ENCODE measurements at regions not wholly inside any gene's neighbourhood (a gene's known extent, or its start where the extent isn't known, plus 50 kb on each side); places are given as distances from the start of the nearest gene placed in this dataset.
A peak's percentile ranks its signal among the peaks of the same experiment; 100 is the strongest.

DNA sequence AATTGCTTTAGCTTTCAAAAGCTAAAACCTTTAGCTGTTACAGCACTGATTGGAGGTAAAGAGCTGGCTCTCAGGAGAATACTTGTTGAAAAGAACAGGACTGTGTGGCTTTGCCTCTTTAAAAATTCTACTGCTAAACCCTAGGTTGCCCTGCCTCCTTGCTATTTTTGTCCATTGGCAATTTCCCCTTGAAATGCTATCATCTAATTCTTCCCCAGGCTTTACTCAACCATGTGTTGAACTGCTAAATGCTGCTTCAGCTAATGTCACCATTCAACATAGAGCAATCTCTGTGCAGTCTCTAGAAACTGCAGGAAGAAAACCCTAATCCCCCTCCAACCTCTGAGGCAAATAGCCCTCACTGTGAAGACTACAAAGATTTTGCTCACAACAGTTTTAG is 203.7 kb upstream of the ARX start:
- DNase-seq (ENCODE audit: low read depth): no peak

DNA sequence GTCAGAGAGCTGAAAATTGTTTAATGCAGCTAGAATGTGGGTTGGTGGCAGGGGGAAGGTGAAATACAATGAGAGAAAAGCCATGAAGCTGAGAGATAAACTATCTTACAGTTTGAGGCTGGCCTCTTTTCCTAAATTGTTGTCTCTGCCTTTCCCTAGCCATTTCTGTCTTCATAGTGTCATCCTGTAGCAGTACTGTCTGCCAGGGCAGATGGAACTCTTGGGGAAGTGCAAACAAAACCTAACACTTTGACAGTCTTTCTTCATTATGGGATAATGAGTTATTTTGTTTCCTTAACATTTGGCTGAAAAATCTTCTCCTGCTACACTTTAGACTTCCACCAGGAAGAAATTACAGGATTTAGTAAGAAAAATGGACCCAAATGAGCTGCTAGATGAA is 197.8 kb upstream of the ARX start:
- DNase-seq (ENCODE audit: low read depth): no peak

DNA sequence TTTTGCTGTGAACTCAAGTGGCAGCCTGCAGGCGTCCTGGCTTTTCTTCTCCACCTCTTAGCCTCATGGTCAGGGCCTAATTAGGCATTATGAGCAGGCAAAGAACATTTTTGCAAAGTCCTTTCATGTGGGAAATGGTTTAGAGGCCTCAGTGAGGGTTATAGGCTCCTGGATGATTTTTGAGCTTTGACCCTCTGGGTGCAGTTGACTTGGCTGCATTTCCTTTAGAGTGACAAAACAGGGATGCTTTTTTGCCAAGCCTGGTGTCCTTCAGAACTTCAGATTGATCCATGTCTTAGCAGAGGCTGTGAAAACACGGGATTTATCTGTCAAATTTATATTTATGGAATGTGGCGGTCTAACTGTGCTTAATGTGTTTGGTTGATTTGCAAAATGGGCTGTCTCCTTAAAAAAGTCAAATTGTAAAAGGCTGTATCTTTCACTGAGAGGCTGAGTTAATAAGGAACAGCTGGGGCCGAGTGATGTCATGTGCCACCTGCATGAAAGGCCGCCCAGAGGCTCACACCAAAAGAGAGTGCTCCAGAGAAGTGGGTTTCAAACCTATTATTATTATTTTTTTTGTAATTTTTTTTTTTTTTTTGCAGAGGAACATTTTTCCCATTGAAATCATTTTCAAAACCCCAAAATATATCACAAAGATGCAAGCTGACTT is 192.2 kb upstream of the ARX start:
- DNase-seq (ENCODE audit: low read depth): no peak

DNA sequence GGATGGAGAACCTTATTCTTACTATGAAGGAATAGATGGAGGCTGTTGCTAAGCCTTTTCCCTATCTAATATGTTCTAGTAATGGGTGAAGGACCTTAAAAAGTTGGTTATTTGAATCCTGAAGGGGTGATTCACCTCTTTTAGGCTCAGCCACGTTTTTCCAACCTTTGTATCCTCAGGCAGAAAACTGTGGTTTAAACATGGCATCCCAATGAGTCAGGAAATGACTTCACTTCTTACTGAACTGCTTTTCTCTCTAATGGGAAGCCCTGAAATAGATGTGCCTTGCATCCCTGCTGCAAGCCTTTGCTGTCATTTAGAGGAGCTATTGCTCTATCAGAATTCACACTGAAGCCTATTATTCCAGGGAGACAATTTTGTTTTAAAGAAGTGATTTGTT is 191.0 kb upstream of the ARX start:
- peak; percentile 5 for DNase-seq (ENCODE audit: low read depth)

DNA sequence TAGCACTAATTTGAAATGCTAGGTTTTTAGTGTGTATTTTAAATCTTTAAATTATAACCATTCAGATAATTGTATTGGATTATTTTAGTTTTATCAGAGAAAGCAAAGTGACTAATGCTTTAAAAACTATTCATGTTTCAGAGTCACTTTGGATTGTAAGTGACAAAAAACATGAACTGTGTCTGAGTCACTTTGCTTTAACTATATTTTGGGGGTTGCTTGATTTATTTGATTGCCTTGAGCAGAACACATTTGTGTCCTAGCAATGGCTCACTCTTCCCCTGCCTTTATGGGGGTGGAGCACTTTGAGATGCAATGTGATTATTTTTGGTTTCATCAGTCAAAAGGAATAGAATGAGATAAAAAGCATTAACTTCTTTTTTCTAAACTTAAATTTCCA is 188.4 kb upstream of the ARX start:
- DNase-seq (ENCODE audit: low read depth): no peak

DNA sequence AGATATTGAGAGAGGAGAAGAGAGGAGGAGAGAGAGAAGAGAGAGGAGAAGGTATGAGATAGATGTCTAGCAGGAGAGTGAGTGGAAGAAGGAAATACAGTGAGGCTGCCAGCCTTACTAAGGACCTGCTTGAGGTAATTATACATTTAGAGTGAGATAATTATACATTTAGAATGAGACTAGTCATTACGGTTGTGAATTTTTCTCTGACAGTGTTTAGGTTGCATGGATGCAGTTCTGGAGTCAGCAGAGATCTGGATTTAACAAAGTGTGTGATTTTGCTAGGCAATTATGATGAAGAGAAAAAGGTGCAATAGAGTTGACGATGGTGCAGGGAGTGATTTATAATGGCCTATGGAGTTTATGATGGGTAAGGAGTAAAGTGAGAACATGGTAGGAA is 187.1 kb upstream of the ARX start:
- DNase-seq (ENCODE audit: low read depth): no peak

DNA sequence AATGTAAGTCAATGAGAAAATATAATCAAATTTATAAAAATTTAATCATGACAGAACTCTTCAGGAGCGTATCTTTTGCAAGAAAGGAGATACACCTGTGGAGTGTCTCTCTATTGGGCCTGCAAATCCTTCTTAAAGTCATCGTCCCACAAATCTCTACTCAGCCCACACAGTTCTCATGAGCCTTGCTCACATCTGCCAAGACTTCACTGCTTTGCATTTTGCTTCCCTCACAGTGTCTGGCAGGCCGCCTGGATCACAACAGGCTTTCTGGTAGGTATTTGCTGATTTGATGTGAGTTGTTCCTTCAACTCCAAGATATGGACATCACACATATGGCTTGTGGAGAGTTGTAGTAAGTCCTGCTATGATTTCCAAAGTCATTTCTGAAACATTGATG is 183.1 kb upstream of the ARX start:
- no peak for DNase-seq (ENCODE audit: low read depth)

DNA sequence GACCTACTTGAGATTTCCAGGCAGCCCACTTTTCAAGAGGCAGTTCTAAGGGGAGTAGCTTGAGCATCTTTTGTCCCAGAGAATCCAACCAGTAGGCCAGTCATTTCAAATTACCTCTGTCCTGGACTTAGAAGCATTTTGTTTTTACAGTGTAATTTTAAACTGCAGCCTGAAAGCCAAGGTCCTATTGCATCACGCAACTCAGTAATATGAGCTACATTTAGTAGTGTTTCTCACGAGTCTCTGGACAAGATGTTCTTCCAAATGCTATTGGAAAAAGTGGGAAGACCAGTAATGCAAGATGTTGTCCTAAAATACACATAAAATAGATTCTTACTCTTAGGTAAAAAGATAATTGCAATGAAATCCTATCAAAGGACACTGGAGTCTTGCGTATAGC is 182.5 kb upstream of the ARX start:
- DNase-seq (ENCODE audit: low read depth): no peak

DNA sequence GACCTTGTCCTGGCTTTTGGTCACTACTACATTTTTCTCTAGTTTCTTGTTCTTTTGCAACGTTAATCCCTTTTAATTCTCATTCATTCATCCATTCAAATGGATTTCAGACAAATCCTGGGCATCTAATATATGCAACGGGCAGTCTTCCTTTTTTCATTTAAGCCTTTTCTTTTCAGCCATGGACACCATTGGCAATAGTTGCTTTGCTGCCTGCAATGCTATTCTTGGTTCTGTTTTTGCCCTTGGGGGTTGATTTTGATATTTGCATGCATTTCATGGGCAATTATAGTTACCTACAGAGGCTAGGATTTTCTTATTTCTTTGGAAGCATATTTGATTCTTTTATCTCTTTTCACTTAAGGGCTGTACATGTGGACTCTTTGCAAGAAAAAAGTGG is 180.5 kb upstream of the ARX start:
- DNase-seq (ENCODE audit: low read depth): no peak

DNA sequence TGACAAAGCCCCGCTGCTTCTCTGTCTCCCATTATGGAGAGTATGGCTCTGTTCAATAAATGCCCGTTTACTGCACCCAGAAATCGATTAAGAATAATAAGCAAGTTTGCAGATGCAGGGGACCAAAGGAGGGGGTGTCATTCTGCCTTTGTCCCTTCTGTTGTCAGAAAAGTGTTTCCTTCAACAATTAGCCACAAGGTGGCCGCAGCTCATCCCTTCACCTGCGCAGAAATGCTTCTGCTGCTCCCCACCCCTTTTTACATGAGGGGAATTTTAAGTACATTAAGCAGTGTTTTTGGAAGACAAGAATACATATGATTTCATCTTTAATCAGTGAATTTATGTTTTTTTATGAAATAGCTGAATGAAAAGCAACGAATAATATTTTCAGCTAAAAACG is 175.6 kb upstream of the ARX start:
- no peak for DNase-seq (ENCODE audit: low read depth)

DNA sequence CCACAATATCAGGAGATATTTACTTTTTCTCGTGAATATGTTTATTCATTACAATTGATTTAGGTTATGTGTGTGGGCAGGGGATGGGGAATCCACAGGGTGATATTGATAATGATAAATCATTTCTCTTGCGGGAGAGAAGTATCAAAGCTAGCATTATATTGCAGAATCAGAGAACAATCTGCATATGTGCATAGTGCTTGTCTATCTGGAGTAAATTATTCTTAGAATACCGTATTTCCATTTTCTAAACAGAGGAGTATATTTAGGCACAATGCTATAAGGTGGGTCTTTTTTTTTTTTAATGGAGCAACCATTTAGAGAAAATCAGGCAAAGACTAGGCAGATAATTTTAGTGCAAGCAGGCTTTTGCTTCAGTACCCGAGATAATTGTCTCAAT is 166.0 kb upstream of the ARX start:
- no peak for DNase-seq (ENCODE audit: low read depth)

DNA sequence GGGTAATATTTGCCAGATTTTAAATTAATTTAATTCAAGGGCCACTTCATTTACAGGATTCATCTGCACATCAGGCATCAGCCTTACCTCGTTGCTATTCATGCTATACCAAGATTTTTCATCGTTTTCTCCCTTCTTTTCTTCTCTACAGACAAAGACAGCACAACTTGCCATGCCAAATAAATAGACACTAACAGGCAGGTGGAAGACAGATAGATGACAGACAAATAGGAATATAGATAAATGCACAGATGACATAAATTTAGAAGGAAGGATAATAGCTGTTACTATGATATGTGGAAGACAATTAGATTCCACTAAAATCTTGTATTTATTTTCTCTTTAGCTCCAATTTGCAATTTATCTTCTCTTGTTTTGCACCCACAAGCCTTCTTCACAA is 164.5 kb upstream of the ARX start:
- no peak for DNase-seq (ENCODE audit: low read depth)

DNA sequence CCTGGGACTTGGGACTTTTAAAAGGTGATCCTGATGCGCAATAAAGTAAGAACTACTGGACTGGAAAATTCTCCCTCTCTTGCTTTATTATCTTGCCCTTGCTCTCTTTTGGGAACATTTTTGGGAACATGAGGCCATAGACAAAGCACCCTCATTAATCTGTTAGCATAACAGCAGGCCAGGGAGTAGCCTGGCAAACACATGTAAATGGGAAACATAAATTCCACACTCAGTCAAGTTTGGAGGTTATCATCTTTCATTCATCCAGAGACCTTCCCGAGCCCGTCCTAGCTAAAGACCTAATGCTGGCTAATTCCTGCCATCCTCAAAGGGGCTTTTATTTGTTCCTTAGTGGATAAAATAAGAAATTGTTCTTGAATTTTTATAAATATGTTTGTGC is 162.8 kb upstream of the ARX start:
- no peak for DNase-seq (ENCODE audit: low read depth)

DNA sequence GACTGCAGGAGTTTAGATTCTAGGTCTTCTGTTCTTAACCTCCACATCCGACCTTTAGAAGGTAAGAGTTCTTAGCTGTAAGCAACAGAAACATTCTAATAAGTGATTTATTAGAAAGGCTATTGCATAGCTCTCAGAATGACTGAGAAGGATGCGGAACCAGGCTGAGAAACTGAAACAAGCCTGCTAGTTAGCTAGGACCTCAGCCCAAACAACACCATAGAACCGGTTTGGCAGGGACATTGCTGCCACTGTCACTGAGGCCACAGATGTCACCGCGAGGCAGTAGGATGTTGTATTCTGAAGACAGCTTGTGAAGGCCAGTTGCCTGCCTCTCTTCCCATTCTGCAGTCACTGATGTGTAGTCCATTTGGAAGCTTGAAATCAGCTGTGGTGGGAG is 160.0 kb upstream of the ARX start:
- DNase-seq (ENCODE audit: low read depth): no peak

DNA sequence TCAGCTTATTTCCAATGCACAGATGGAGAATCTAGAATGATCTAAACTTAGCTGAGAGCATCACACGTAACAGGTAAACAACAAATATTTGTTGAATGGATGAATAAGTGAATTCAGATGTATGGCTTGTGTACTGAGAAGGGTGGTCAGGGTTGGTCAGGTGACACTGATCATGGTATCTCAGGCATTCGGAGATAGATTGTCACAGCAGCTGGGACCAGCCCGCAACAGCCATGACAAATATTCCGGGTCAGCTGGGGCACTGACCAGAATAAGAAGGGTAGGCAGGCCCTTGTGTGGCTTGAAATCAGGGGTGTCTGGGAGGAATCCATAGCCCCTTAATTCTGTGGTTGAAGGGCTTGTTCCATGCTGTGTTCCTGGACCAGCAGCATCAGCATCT is 159.4 kb upstream of the ARX start:
- DNase-seq (ENCODE audit: low read depth): no peak

DNA sequence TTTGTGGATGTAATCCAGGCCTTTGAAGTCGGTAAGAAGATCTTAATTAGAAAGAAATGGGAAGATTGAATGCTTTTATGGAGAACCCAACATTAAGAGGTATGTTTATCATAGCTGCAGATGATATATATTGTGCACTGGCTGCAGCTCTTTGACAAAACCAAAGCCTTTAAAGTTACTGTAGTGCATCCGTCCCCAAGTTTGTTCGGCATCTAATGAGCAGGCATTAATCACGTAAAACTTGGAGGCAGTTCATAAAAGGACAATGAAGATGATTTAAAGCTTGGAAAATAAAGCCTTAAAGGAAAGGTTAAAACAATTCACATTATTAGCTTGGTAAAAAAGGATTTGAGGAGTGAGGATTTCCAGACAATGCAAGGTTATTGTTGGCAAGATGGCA is 150.8 kb upstream of the ARX start:
- DNase-seq (ENCODE audit: low read depth): no peak

DNA sequence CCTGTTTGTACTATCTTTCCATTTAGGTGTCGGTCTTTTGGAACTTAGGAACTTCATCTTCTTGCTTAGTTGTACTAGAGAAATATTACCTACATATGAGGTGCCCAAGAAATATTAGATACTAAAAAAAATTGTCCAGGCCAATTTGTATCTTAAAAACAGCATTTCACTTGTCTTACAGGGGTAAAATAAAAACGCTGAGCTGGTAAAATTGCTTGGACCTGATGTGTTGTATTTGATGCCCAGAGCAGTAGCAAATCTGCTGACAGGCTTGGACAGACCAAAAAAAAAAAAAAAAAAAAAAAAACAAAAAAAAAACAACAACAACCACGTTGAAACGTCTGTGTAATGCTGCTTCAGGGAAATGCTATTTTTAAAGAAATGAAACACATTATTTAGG is 150.4 kb upstream of the ARX start:
- DNase-seq (ENCODE audit: low read depth): no peak

DNA sequence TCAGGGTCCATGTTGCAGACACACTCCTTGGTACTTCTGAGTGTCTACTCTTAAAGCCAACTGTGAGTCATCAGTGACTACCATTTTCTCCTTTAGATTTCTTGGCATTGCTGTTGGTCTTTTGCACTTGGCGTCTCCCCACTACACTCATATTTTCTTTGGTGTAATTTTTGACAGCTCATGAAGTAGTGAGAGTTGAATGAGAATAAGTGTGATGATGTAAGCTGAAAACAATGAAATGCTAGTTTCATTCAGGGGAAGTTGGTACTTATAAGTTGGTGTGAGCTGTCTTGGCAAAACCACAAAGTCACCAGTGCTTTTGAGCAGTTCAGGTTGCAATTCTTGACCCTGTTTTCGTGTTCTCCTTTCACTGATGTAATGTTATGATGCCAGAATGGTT is 142.9 kb upstream of the ARX start:
- no peak for DNase-seq (ENCODE audit: low read depth)

DNA sequence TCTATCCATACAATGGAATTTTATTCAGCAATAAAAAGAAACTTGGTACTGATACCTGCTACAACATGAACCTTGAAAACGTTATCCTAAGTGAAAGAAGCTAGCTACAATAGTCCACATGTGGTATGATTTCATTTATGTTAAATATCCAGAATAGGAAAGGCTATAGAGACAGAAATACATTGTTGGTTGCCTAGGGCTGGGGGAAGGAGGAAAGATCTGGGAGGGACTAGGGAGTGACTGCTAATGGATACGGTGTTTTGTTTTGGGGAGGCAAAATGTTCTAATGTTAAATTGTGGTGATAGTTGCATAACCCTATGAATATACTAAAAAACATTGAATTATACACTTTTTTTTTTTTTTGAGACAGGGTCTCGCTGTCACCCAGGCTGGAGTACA is 141.1 kb upstream of the ARX start:
- DNase-seq (ENCODE audit: low read depth): no peak

DNA sequence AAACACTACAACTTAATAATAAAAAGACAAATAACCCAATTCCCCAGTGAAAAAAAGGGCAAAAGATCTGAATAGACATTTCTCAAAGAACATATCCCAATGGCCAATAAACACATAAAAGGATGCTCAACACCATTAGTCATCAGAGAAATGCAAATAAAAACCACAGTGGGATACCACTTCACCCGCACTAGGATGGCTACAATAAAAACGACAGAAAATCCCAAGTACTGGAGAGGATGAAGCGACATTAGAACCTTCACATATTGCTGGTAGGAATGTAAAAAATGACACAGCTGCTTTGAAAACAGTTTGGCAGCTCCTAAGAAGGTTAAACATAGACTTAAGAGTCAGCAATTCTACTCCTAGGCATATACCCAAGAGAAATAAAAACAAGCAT is 140.6 kb upstream of the ARX start:
- peak; percentile 46 for DNase-seq (ENCODE audit: low read depth)

DNA sequence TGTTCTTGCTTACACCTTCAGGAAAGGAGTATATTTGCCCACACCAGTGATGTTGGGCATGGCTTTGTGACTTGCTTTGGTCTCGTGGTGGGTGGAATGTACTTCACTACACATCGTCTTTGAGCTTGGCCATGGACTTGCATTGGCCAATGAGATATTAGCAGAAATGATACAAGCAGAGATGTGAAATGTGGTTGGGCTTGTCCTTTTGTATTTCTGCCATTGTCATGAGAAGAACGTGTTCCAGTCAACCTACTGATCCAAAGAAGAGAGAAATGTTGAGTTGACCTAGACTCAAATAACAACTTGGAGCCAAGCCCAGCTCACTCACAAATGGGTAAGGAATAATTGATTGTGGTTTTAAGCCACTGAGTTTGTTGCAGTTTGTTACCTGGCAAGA is 138.4 kb upstream of the ARX start:
- DNase-seq (ENCODE audit: low read depth): no peak

DNA sequence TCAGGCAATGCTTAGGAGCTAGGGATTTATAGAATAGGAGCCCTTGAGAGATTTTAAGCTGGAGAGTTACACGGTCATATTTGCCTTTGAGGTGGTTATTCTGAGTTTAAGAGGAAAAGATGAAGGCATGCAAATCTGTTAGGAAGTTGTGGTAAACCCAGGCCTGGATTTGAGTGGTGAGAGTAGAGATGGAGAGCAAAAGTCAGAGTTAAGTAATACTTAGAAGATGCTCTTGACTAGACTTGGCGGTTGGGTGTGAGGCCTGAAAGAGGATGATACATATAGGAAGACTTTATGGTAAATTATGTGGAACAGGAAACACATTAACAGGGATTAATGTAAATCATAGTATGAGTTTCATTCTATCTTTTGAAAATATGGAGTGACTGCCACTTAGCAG is 136.0 kb upstream of the ARX start:
- DNase-seq (ENCODE audit: low read depth): no peak

DNA sequence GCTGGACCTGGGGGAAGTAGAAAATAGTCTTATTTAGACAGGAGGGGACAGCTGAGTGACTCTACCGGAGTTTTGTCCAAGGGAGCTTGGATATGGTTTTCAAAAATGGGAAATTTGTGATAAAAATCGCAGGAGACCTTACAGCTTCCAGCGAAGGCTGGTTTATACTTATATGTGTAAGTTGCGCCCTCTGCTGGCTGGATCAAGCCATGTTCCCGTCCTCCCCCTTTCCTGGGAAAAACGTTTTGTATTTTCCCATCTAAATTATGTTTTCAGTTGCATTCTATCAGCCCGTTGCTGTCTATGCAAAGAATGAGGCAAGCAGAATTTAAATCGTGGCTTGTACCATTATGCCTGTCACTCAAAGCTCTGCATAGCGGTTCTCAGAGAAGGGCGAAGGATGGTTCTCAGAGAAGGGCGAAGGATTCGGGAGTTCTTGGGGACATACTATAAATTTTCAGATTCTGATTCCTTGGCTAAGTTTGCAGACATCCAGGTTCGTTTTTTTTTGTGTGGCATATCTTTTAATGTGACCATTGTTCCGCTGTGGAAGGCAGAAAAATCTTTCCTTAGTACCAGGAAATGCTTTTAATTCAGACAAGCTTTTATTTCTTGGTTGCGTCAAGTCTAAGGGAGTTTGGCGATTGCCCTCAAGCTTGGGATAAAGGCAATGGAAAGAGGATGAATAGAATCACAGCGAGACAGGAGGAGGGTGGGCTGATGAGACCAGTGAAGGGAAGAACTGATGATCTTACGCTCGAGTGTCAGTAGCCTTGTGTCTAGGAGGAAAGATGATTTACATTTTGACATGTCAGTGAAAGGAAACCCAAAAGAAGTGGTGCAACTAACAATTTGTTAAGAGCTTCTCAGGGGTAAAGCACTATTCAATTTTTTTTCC is 128.5 kb upstream of the ARX start:
- DNase-seq (ENCODE audit: low read depth): peak; percentile 50

DNA sequence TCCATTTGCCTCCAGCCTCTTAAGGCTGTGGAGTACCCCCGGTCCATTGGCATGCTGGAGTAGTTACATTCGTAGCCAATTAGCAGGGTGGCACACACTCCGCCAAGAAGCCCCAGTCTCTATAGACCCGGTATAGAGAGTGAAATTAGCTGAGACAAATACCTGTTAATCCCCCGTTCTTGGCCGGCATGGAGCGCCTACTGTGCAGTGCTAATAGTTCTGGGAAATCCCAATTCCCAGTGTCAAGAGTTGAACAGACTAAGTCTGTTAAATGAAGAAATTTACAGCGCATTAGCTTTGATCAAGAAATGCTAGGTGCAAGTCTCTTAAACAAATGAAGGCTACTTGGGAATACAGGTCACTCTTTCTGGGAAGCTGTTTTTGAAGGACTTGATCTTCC is 127.8 kb upstream of the ARX start:
- no peak for DNase-seq (ENCODE audit: low read depth)
